ENCODE measurements at regions not wholly inside any gene's neighbourhood (a gene's known extent, or its start where the extent isn't known, plus 50 kb on each side); places are given as distances from the start of the nearest gene placed in this dataset.

GRCh38 chr2:236916181-236916580 is 169.5 kb upstream of the COPS8 start:
- no peaks in the 10 kb centered on the region for H3K9me2 ChIP-seq (replicated peaks; ENCODE audit: insufficient read depth)
- H3K36me3 ChIP-seq (replicated peaks; ENCODE audit: insufficient read depth, low read depth), result no peaks in the 10 kb centered on the region
- no peak overlapping the region for H2AFZ ChIP-seq
- no peaks in the 10 kb centered on the region for H4K20me1 ChIP-seq (ENCODE audit: insufficient read depth, poor library complexity, severe bottlenecking)
- no peak for TF ChIP-seq EZH2phosphoT487 (IDR thresholded peaks at IDR 0.05; ENCODE audit: low read depth, severe bottlenecking, unreplicated experiment)
- TF ChIP-seq CTCF (IDR thresholded peaks at IDR 0.05; ENCODE audit: poor library complexity), result no peak
- TF ChIP-seq EZH2 (IDR thresholded peaks at IDR 0.05; ENCODE audit: borderline replicate concordance), result no peak
- no peaks in the 10 kb centered on the region for H3K4me1 ChIP-seq (ENCODE audit: insufficient read depth)
- WGBS (ENCODE audit: low lambda C conversion rate, missing lambda C conversion rate), result 89% methylated on average over 3 of the region's 3 CpGs
- H3K4me3 ChIP-seq, result no peak overlapping the region
- no peak overlapping the region for H3K27ac ChIP-seq
- H3K79me2 ChIP-seq, result no peaks in the 10 kb centered on the region
- no peaks in the 10 kb centered on the region for H3K9me3 ChIP-seq (ENCODE audit: low read depth)
- no peak for DNase-seq (ENCODE audit: low spot score)
- no peaks in the 10 kb centered on the region for H3K27me3 ChIP-seq
- no peak overlapping the region for H3K4me2 ChIP-seq

GRCh38 chr2:236916651-236917050 is 169.0 kb upstream of the COPS8 start:
- Histone ChIP-seq H2AFZ (no peak overlapping the region), H4K20me1 (ENCODE audit: insufficient read depth, poor library complexity, severe bottlenecking) (no peaks in the 10 kb centered on the region), H3K4me1 (ENCODE audit: insufficient read depth) (no peaks in the 10 kb centered on the region), H3K4me3 (no peak overlapping the region), H3K4me2 (no peak overlapping the region), H3K9me2 (replicated peaks; ENCODE audit: insufficient read depth) (no peaks in the 10 kb centered on the region), H3K79me2 (no peaks in the 10 kb centered on the region), H3K27ac (no peak overlapping the region), H3K36me3 (replicated peaks; ENCODE audit: insufficient read depth, low read depth) (no peaks in the 10 kb centered on the region), H3K27me3 (no peaks in the 10 kb centered on the region), H3K9me3 (ENCODE audit: low read depth) (no peaks in the 10 kb centered on the region)
- 90% methylated on average over 4 of the region's 4 CpGs for WGBS (ENCODE audit: low lambda C conversion rate, missing lambda C conversion rate)
- TF ChIP-seq EZH2phosphoT487 (IDR thresholded peaks at IDR 0.05; ENCODE audit: low read depth, severe bottlenecking, unreplicated experiment) (no peak), CTCF (IDR thresholded peaks at IDR 0.05; ENCODE audit: poor library complexity) (no peak), EZH2 (IDR thresholded peaks at IDR 0.05; ENCODE audit: borderline replicate concordance) (no peak)
- DNase-seq (ENCODE audit: low spot score), result no peak

GRCh38 chr2:236917164-236917563 is 168.5 kb upstream of the COPS8 start:
- Histone ChIP-seq H4K20me1 (ENCODE audit: insufficient read depth, poor library complexity, severe bottlenecking) (no peaks in the 10 kb centered on the region), H3K9me2 (replicated peaks; ENCODE audit: insufficient read depth) (no peaks in the 10 kb centered on the region), H3K36me3 (replicated peaks; ENCODE audit: insufficient read depth, low read depth) (no peaks in the 10 kb centered on the region), H3K4me2 (no peak overlapping the region), H3K4me1 (ENCODE audit: insufficient read depth) (no peaks in the 10 kb centered on the region), H3K9me3 (ENCODE audit: low read depth) (no peaks in the 10 kb centered on the region), H3K4me3 (no peak overlapping the region), H2AFZ (no peak overlapping the region), H3K79me2 (no peaks in the 10 kb centered on the region), H3K27ac (no peak overlapping the region), H3K27me3 (no peaks in the 10 kb centered on the region)
- DNase-seq (ENCODE audit: low spot score), result no peak
- WGBS (ENCODE audit: low lambda C conversion rate, missing lambda C conversion rate), result 75% methylated on average over 3 of the region's 3 CpGs
- TF ChIP-seq EZH2 (IDR thresholded peaks at IDR 0.05; ENCODE audit: borderline replicate concordance) (no peak), CTCF (IDR thresholded peaks at IDR 0.05; ENCODE audit: poor library complexity) (no peak), EZH2phosphoT487 (IDR thresholded peaks at IDR 0.05; ENCODE audit: low read depth, severe bottlenecking, unreplicated experiment) (no peak)

GRCh38 chr2:236918545-236918944 is 167.1 kb upstream of the COPS8 start:
- TF ChIP-seq EZH2phosphoT487 (IDR thresholded peaks at IDR 0.05; ENCODE audit: low read depth, severe bottlenecking, unreplicated experiment) (no peak), CTCF (IDR thresholded peaks at IDR 0.05; ENCODE audit: poor library complexity) (no peak)
- DNase-seq (ENCODE audit: low spot score), result no peak
- Histone ChIP-seq H3K9me2 (replicated peaks; ENCODE audit: insufficient read depth) (no peaks in the 10 kb centered on the region), H3K79me2 (no peaks in the 10 kb centered on the region), H3K27me3 (no peaks in the 10 kb centered on the region), H3K36me3 (replicated peaks; ENCODE audit: insufficient read depth, low read depth) (no peaks in the 10 kb centered on the region), H3K4me1 (ENCODE audit: insufficient read depth) (no peaks in the 10 kb centered on the region), H4K20me1 (ENCODE audit: insufficient read depth, poor library complexity, severe bottlenecking) (no peaks in the 10 kb centered on the region), H3K4me3 (no peak overlapping the region), H2AFZ (no peak overlapping the region), H3K4me2 (peak overlapping the region; percentile 42), H3K9me3 (ENCODE audit: low read depth) (no peaks in the 10 kb centered on the region), H3K27ac (no peak overlapping the region)
- WGBS (ENCODE audit: low lambda C conversion rate, missing lambda C conversion rate), result 31% methylated on average over 9 of the region's 9 CpGs
